GM19328 (cell line): ENCODE measurements at regions not wholly inside any gene's neighbourhood (a gene's known extent, or its start where the extent isn't known, plus 50 kb on each side); places are given as distances from the start of the nearest gene placed in this dataset.

Experiments
- ATAC-seq: cut with Tn5 transposase; IDR thresholded peaks from one replicate; pipeline ENCODE4 v1.9.1; 2021; ENCODE audit warnings: mild to moderate bottlenecking, moderate library complexity; ENCODE audit not compliant: unreplicated experiment

- ATAC-seq, result no peak
Observed at GRCh38 chr2:42925742-42926433, 133.5 kb upstream of the HAAO start.

GRCh38 chr2:42924418-42924886 is 132.1 kb upstream of the HAAO start:
- ATAC-seq, result no peak

GRCh38 chr2:42923580-42924417 is 131.4 kb upstream of the HAAO start:
- no peak for ATAC-seq

GRCh38 chr2:42922790-42923579 is 130.6 kb upstream of the HAAO start:
- ATAC-seq, result no peak

GRCh38 chr2:42922293-42922692 is 129.9 kb upstream of the HAAO start:
- ATAC-seq, result no peak

- ATAC-seq, result no peak
Observed at GRCh38 chr2:42921721-42922120, 129.3 kb upstream of the HAAO start.

GRCh38 chr2:42921147-42921520 is 128.8 kb upstream of the HAAO start:
- no peak for ATAC-seq

GRCh38 chr2:42920446-42921146 is 128.2 kb upstream of the HAAO start:
- no peak for ATAC-seq

GRCh38 chr2:42918671-42919318 is 126.4 kb upstream of the HAAO start:
- no peak for ATAC-seq

GRCh38 chr2:42918041-42918440 is 125.7 kb upstream of the HAAO start:
- ATAC-seq, result no peak

- ATAC-seq, result no peak
Observed at GRCh38 chr2:42917425-42917927, 125.1 kb upstream of the HAAO start.

GRCh38 chr2:42916324-42916723 is 123.9 kb upstream of the HAAO start:
- no peak for ATAC-seq

GRCh38 chr2:42914860-42915259 is 122.5 kb upstream of the HAAO start:
- no peak for ATAC-seq

- ATAC-seq, result no peak
Observed at GRCh38 chr2:42914314-42914713, 121.9 kb upstream of the HAAO start.

GRCh38 chr2:42913280-42913878 is 121.0 kb upstream of the HAAO start:
- no peak for ATAC-seq

GRCh38 chr2:42910645-42911405 is 118.4 kb upstream of the HAAO start:
- no peak for ATAC-seq

GRCh38 chr2:42909966-42910365 is 117.6 kb upstream of the HAAO start:
- ATAC-seq, result no peak

- ATAC-seq, result no peak
Observed at GRCh38 chr2:42908518-42909200, 116.3 kb upstream of the HAAO start.
